ENCODE measurements at regions not wholly inside any gene's neighbourhood (a gene's known extent, or its start where the extent isn't known, plus 50 kb on each side); places are given as distances from the start of the nearest gene placed in this dataset.

- H3K4me1 ChIP-seq (ENCODE audit: low read length), result no peaks in the 10 kb centered on the region
- H3K9me2 ChIP-seq (replicated peaks; ENCODE audit: insufficient read depth, low read length), result no peaks in the 10 kb centered on the region
- H3F3A ChIP-seq (ENCODE audit: insufficient read depth, low read length), result no peaks in the 10 kb centered on the region
- no peak overlapping the region for H3K9ac ChIP-seq (ENCODE audit: low read length)
- no peaks in the 10 kb centered on the region for H4K20me1 ChIP-seq (ENCODE audit: insufficient read depth, low read length)
- TF ChIP-seq CTCF (IDR thresholded peaks at IDR 0.05; ENCODE audit: low read length) (no peak), EZH2 (optimal IDR thresholded peaks at IDR 0.05; ENCODE audit: low read depth, low read length) (no peak)
- no peaks in the 10 kb centered on the region for H3K27me3 ChIP-seq (replicated peaks; ENCODE audit: insufficient read depth, low read length)
- H3K4me2 ChIP-seq (ENCODE audit: low read depth, low read length), result no peak overlapping the region
- no peaks in the 10 kb centered on the region for H3K79me2 ChIP-seq (ENCODE audit: low read length)
- no peak for DNase-seq
- no peak overlapping the region for H2AFZ ChIP-seq (ENCODE audit: low read length)
- H3K27ac ChIP-seq (ENCODE audit: low read length), result no peak overlapping the region
- H3K9me3 ChIP-seq (replicated peaks; ENCODE audit: insufficient read depth, low read length), result no peaks in the 10 kb centered on the region
- no peaks in the 10 kb centered on the region for H3K36me3 ChIP-seq (replicated peaks; ENCODE audit: insufficient read depth, low read length)
- no peak overlapping the region for H3K4me3 ChIP-seq (ENCODE audit: low read length)
Measured at GRCh38 chr5:58048185-58048925, 411.5 kb downstream of the PLK2 start.

- no peak for DNase-seq
- Histone ChIP-seq H3K4me1 (ENCODE audit: low read length) (no peaks in the 10 kb centered on the region), H2AFZ (ENCODE audit: low read length) (no peak overlapping the region), H4K20me1 (ENCODE audit: insufficient read depth, low read length) (no peaks in the 10 kb centered on the region), H3F3A (ENCODE audit: insufficient read depth, low read length) (no peaks in the 10 kb centered on the region), H3K9ac (ENCODE audit: low read length) (no peak overlapping the region), H3K4me2 (ENCODE audit: low read depth, low read length) (no peak overlapping the region), H3K9me2 (replicated peaks; ENCODE audit: insufficient read depth, low read length) (no peaks in the 10 kb centered on the region), H3K36me3 (replicated peaks; ENCODE audit: insufficient read depth, low read length) (no peaks in the 10 kb centered on the region), H3K4me3 (ENCODE audit: low read length) (no peak overlapping the region), H3K27me3 (replicated peaks; ENCODE audit: insufficient read depth, low read length) (no peaks in the 10 kb centered on the region), H3K27ac (ENCODE audit: low read length) (no peak overlapping the region), H3K79me2 (ENCODE audit: low read length) (no peaks in the 10 kb centered on the region), H3K9me3 (replicated peaks; ENCODE audit: insufficient read depth, low read length) (no peaks in the 10 kb centered on the region)
- TF ChIP-seq EZH2phosphoT487 (IDR thresholded peaks at IDR 0.05; ENCODE audit: low read length) (no peak), EZH2 (optimal IDR thresholded peaks at IDR 0.05; ENCODE audit: low read depth, low read length) (no peak), CTCF (IDR thresholded peaks at IDR 0.05; ENCODE audit: low read length) (no peak)
Measured at GRCh38 chr5:58046371-58046770, 413.5 kb downstream of the PLK2 start.

GRCh38 chr5:58044166-58044565 lies 415.7 kb downstream of the PLK2 start:
- Histone ChIP-seq H2AFZ (ENCODE audit: low read length) (no peak overlapping the region), H4K20me1 (ENCODE audit: insufficient read depth, low read length) (no peaks in the 10 kb centered on the region), H3K79me2 (ENCODE audit: low read length) (no peaks in the 10 kb centered on the region), H3K27me3 (replicated peaks; ENCODE audit: insufficient read depth, low read length) (no peaks in the 10 kb centered on the region), H3K27ac (ENCODE audit: low read length) (no peak overlapping the region), H3K36me3 (replicated peaks; ENCODE audit: insufficient read depth, low read length) (no peaks in the 10 kb centered on the region), H3K4me2 (ENCODE audit: low read depth, low read length) (no peak overlapping the region), H3K9me3 (replicated peaks; ENCODE audit: insufficient read depth, low read length) (no peaks in the 10 kb centered on the region), H3K4me3 (ENCODE audit: low read length) (no peak overlapping the region), H3F3A (ENCODE audit: insufficient read depth, low read length) (no peaks in the 10 kb centered on the region), H3K9me2 (replicated peaks; ENCODE audit: insufficient read depth, low read length) (no peaks in the 10 kb centered on the region), H3K9ac (ENCODE audit: low read length) (no peak overlapping the region), H3K4me1 (ENCODE audit: low read length) (no peaks in the 10 kb centered on the region; the same call in 1 of the 2 replicates)
- TF ChIP-seq EZH2 (optimal IDR thresholded peaks at IDR 0.05; ENCODE audit: low read depth, low read length) (no peak), CTCF (IDR thresholded peaks at IDR 0.05; ENCODE audit: low read length) (no peak), EZH2phosphoT487 (IDR thresholded peaks at IDR 0.05; ENCODE audit: low read length) (no peak)
- DNase-seq, result no peak

Measured in MM.1S (cell line).